ENCODE measurements at regions not wholly inside any gene's neighbourhood (a gene's known extent, or its start where the extent isn't known, plus 50 kb on each side); places are given as distances from the start of the nearest gene placed in this dataset.
"Not testable (repeated sequence)": the region's sequence is repeated elsewhere in the genome, so short reads cannot be mapped to it uniquely, and the experiment has no call there.

- no peak for DNase-seq (ENCODE audit: low read depth)
These were observed 85.4 kb upstream of the SVIL start for GRCh38 chr10:29720149-29720548.

DNA sequence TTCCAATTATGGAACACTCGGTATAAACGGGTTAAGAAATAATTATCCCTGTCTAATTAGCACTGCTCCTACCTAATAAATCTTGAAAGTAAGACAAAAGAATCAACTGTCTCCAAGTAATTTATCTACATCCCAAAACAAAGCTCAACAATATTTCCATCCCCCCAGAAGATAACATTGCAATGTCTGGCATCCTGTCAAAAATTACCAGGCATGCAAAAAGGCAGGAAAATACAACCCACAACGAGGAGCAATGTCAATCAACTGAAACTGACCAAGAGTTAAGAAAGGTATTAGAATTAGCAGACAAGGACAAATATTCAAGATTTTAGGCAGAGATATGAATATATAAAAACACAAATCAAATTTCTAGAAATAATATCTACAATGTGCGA lies 84.5 kb upstream of the SVIL start:
- DNase-seq (ENCODE audit: low read depth): no peak

DNA sequence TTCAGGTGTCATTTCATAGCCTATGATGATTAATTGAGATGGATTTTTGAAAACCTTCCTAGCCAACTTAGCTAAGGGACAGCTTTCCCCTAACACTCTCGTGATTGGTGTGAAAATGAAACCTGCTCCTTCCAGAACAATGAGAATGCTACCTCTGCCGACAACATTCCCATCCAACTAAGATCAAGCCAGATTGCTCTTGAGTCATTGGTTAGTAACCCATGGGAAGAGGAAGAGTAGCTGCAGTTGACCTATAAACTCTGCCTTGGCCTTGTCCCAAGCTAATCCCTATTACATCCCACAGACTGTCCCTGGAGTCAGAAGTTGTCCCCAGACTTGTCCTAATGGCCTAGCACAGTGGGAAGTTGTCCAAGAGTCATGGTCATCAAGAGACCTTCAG lies 80.5 kb upstream of the SVIL start:
- no peak for DNase-seq (ENCODE audit: low read depth)

DNA sequence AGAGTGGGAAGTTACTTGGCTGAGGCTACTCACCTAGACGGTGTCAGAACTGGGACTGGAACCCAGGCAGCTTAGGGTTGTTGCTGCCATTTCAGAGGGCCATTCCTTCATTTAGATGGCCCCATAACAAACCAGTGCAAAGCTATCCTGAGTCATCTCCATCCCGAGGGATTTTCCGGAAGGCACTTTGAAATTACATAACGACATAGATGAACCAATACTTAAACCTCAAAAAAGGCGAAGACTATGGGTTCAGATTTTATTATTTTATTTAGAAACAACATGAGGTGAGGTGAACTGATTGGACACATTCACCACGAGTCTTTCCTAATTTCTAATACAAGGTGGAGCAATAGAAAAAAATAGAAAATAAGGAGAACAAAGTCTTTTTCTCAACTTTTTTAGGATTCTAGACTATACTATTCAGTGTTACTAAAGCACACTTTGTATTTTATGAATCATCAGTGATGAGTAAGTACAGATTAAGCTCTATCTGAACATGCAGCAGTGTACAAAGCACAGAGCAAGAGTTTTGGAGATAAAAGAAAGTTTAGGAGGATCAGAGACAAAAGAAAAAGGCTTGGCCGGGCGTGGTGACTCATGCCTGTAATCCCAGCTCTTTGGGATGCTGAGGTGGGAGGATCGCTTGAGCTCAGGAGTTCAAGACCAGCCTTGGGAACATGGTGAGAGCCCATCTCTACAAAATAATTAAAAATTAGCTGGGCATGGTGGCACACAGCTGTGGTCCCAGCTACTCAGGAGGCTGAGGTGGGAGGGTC lies 79.5 kb upstream of the SVIL start:
- no peak for DNase-seq (ENCODE audit: low read depth)

DNA sequence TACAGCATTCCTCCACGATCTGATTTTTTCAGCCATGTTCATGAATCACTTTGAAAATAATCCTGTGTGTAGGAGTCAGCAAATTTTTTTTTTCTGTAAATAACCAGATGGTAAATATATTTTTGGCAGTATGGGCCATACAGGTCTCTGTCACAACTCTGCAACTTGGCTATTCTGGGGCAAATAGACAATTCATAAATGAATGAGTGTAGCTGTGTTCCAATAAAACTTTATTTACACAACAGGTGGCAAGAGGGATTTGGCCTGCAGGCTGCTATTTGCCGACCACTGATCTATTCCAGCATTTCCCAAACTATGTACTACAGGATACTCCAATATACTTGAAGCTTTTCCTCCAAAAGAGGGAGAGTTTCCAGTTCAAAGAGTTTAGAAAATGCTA lies 78.7 kb upstream of the SVIL start:
- DNase-seq (ENCODE audit: low read depth): no peak

- no peak for DNase-seq (ENCODE audit: low read depth)
These were observed 77.3 kb upstream of the SVIL start for GRCh38 chr10:29712108-29712507.

- DNase-seq (ENCODE audit: low read depth): no peak
These were observed 75.4 kb upstream of the SVIL start for GRCh38 chr10:29710128-29710527.

DNA sequence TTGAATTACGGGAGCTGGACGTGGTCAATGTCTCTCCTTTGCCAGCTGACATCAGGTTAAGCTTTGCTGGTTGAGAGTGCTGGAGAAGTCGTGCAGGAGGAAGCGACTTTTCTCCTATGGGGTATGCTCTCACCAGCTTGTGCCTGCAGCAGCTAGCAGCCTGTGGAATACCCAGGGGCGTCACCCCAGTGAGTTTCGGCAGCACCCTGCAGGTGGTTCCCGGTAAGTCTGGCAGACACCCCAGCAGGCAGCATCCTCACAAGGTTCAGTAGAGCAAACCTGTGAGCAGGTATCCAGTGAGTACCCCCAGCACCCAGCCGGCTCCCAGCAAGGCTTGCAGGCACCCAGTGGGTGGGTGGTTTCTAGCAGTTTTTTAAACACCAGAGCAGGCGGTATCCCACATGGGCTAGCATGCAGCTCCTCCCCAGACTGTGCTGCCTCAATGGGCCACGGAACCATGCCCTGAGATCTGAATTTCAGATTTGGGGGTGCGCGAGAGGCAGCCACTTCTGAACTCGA lies 74.8 kb upstream of the SVIL start:
- DNase-seq (ENCODE audit: low read depth): no peak

GRCh38 chr10:29703271-29703670 lies 68.5 kb upstream of the SVIL start:
- no peak for DNase-seq (ENCODE audit: low read depth)

DNA sequence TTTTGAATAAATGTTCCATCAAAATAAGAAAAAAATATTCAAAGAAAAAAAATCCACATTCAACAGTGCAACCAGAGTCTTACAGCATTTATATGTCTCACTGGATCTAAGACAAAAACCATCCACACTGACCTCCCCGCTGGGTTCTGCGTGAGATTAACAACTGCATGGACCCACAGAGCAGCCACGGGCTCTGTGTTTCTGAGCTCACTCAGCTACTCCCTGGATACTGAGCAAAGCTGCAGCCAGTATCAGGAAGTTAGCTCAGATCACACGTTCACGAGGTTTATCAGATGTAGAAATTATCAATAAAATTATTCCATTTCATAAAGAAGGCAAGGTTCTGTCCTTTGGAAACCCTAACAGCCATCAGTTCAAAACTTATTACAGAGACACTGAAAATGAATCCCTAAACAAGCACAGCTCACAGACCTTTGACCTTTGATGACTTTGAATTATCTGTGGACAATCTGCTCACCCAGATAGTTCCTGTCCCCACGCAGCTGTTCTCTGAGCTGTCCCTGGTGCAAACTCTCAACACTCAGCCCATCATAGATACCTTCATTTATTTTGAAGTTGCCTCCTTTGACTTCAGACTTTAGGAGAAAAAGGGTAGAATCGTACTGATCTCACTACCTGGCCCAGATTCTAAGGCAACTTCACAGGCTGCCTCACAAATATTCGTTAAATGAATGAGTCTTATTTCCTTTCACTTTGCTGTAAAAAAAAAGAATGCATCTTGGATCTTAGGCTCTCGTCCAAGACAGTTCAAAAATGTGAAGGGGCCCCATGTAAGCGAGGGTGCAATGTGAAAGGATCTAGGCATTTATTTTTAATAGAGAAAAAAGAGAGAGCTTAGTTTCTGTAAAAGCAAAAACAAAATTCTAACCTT lies 67.7 kb upstream of the SVIL start:
- DNase-seq (ENCODE audit: low read depth): no peak

GRCh38 chr10:29701306-29701705 lies 66.5 kb upstream of the SVIL start:
- DNase-seq (ENCODE audit: low read depth): no peak

DNA sequence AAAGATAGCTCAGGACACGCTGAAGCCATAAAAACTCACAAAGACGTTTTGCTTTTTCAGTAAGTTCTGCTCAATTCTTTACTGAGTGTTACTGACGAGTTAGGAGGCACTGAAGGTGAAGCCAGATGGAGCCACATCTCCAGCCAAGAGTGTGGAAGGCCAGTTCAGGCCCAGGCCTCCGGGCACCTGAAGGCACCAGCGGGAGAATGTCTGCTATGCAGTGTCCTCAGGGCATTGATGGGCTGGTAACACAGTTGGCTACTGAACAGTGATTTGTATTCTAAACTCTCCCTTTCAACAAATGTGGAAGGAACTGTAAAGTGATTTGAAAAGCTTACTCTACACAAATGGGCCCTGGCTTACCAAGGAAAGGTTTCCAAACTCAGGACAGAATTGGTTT lies 64.8 kb upstream of the SVIL start:
- no peak for DNase-seq (ENCODE audit: low read depth)

GRCh38 chr10:29698773-29699490 lies 64.2 kb upstream of the SVIL start:
- DNase-seq (ENCODE audit: low read depth): no peak

GRCh38 chr10:29696581-29696980 lies 61.8 kb upstream of the SVIL start:
- DNase-seq (ENCODE audit: low read depth): not testable (repeated sequence)

DNA sequence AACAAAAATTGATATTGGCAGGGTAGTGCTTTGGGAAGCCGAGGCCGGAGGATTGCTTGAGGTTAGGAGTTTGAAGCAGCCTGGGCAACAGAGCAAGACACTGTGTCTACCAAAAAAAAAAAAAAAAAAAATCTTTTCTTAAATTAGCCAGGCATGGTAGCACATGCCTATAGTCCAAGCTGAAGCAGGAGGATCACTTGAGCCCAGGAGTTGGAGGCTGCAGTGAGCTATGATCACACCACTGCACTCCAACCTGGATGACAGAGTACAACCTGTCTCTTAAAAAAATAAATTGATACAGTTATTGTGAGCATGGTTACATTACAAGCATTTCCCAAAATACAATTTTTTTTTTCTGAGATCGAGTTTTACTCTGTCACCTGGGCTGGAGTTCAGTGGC lies 59.4 kb upstream of the SVIL start:
- no peak for DNase-seq (ENCODE audit: low read depth)

DNA sequence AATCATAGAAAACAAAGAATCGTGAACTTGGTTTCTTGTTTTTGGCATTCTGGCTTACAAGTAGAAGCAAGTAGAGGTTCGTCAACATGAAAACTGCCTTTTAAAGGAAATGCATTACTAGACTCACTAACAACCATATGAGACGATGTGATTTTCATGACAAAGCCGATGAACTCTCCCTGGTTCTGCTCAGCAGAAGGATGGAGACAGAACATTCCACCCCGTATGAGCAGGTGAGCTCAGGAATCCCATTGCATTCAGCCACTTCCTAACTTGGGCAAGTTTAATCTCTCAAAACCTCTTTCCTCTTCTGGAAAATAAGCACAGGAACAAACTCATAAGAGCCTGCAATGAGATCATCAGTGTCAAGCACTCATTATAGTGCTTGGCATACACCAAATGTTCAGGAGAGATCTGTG lies 57.4 kb upstream of the SVIL start:
- DNase-seq (ENCODE audit: low read depth): no peak

GRCh38 chr10:29691564-29692072 lies 56.8 kb upstream of the SVIL start:
- no peak for DNase-seq (ENCODE audit: low read depth)

DNA sequence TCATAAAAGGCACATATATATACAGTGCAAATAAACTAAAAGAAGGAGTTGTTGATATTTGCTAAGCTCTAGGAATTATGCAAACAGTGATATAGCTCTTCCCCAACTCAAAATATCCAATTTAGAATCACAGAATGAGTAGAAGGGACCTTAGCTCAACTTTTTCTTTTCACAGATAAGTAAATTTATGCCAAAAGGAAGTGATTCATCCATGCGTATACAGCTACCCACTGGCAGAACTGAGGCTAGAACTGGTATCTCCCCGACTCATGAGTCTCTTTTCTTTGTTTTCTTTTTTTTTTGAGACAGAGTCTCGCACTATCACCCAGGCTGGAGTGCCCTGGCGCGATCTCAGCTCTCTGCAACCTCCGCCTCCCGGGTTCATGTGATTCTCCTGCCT lies 54.2 kb upstream of the SVIL start:
- no peak for DNase-seq (ENCODE audit: low read depth)

DNA sequence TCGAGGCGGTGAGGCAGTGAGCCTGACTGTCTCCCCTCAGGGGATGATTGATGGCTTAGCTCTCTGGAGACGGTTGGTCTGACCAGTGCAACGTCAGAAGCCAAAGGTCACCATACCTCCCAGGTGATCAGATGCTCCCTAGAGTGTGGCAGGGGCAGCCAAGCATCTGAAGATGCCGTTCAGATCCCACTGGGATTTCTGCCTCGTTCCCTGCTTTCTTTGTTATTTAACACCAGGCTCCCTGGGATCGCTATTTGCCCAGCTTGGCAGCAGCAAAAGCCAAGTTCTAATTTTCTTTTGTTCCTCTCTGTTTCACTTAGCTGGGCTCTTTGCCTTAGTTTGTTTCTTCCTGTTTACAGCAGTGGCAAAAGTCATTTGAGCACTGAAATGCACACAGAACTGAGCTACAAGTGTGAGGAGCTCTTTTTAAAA lies 53.5 kb upstream of the SVIL start:
- no peak for DNase-seq (ENCODE audit: low read depth)

GRCh38 chr10:29687421-29688164 lies 52.8 kb upstream of the SVIL start:
- no peak for DNase-seq (ENCODE audit: low read depth)

DNA sequence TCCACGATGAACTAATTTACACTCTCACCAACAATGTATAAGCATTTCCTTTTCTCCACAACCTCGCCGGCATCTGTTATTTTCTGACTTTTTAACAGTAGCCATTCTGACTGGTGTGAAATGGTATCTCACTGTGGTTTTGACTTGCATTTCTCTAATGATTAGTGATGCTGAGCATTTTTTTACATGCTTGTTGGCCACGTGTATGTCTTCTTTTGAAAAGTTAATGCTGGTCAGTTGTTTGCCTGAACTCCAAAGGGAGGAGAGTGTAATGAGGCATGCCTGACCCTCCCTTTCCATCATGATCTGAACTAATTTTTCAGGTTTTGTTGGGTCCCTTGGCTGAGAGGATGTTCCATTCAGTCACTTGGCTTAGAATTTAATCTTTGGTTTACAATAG lies 50.7 kb upstream of the SVIL start:
- DNase-seq (ENCODE audit: low read depth): no peak

All from activated T-helper 1 cell treated with Interleukin-2 at 50 U/mL for 16 hours (primary cell).